Keratinocyte (primary cell): ENCODE measurements at regions not wholly inside any gene's neighbourhood (a gene's known extent, or its start where the extent isn't known, plus 50 kb on each side); places are given as distances from the start of the nearest gene placed in this dataset.

Experiments used
- DNase-seq: peaks from one replicate; pipeline ENCODE4 v3.0.0-alpha.2; 2011; ENCODE audit warnings: low read depth, missing footprints, low spot score
- FAIRE-seq: peaks from 2 replicates; lab custom pipeline; 2011; peaks lifted over from hg19 to GRCh38; lab: Jason Lieb, UNC
- H2AFZ ChIP-seq: 2 replicates; pipeline ENCODE4 v1.6.0; 2012; ENCODE audit warnings: low read length, control low read depth, inconsistent platforms; ENCODE audit not compliant: control insufficient read depth
- H3K27ac ChIP-seq: 2 replicates; pipeline ENCODE4 v1.5.1; 2011; ENCODE audit warnings: low read length; ENCODE audit not compliant: control insufficient read depth, insufficient read depth
- H3K27me3 ChIP-seq: 3 replicates; pipeline ENCODE4 v1.6.0; 2011; ENCODE audit warnings: low read length; ENCODE audit not compliant: control insufficient read depth, insufficient read depth; ENCODE audit errors: extremely low read depth
- H3K36me3 ChIP-seq, 2 experiments: 2 replicates in 1 of 2; 3 replicates in 1 of 2; pipeline ENCODE4 v1.5.1; 2011; ENCODE audit warnings: low read length in 2 of 2, mild to moderate bottlenecking in 1 of 2; ENCODE audit not compliant: control insufficient read depth in 2 of 2, insufficient read depth in 2 of 2; ENCODE audit errors: extremely low read depth in 1 of 2
- H3K4me1 ChIP-seq: 3 replicates; pipeline ENCODE4 v1.5.1; 2011; ENCODE audit warnings: low read length; ENCODE audit not compliant: control insufficient read depth, insufficient read depth; ENCODE audit errors: extremely low read depth
- H3K4me2 ChIP-seq: 3 replicates; pipeline ENCODE4 v1.6.0; 2011; ENCODE audit warnings: low read depth, low read length; ENCODE audit not compliant: control insufficient read depth, insufficient read depth; ENCODE audit errors: extremely low read depth
- H3K4me3 ChIP-seq, 3 experiments: fragments of 200-600 bp in 1 of 3; sonication (generic) in 1 of 3; 2 replicates in 2 of 3; 3 replicates in 1 of 3; pipeline ENCODE4 v1.5.1; 2011 to 2016; ENCODE audit warnings: low read length in 3 of 3, mild to moderate bottlenecking in 3 of 3, control low read depth in 2 of 3, inconsistent platforms in 1 of 3, low read depth in 1 of 3, mixed read lengths in 1 of 3, mixed run types in 1 of 3, moderate library complexity in 1 of 3; ENCODE audit not compliant: control insufficient read depth in 2 of 3, insufficient read depth in 2 of 3; ENCODE audit errors: extremely low read depth in 1 of 3
- H3K79me2 ChIP-seq: 2 replicates; pipeline ENCODE4 v1.6.0; 2012; ENCODE audit warnings: low read length; ENCODE audit not compliant: control insufficient read depth, insufficient read depth
- H3K9ac ChIP-seq: 3 replicates; pipeline ENCODE4 v1.6.0; 2011; ENCODE audit warnings: low read length; ENCODE audit not compliant: control insufficient read depth, insufficient read depth; ENCODE audit errors: extremely low read depth
- H3K9me1 ChIP-seq: 3 replicates; pipeline ENCODE4 v1.6.0; 2011; ENCODE audit warnings: low read length; ENCODE audit not compliant: control insufficient read depth, insufficient read depth; ENCODE audit errors: extremely low read depth
- H3K9me3 ChIP-seq: 2 replicates; pipeline ENCODE4 v1.5.1; 2012; ENCODE audit warnings: low read depth, low read length; ENCODE audit not compliant: control insufficient read depth
- H4K20me1 ChIP-seq: 3 replicates; pipeline ENCODE4 v1.6.0; 2011; ENCODE audit warnings: low read length; ENCODE audit not compliant: control insufficient read depth, insufficient read depth; ENCODE audit errors: extremely low read depth
- CTCF ChIP-seq, 3 experiments: IDR thresholded peaks in 1 of 3; conservative IDR thresholded peaks in 1 of 3; optimal IDR thresholded peaks in 1 of 3; 2 replicates in 2 of 3; 3 replicates in 1 of 3; pipeline versions ENCODE3 to v1.5.1; 2011; ENCODE audit warnings: low read length in 3 of 3, mild to moderate bottlenecking in 3 of 3, moderate library complexity in 2 of 3, control low read depth in 1 of 3, inconsistent platforms in 1 of 3; ENCODE audit not compliant: insufficient read depth in 2 of 3; ENCODE audit errors: extremely low read depth in 1 of 3
- EZH2 ChIP-seq: IDR thresholded peaks from one replicate; pipeline ENCODE4 v1.6.1; 2012; ENCODE audit warnings: inconsistent platforms, mild to moderate bottlenecking, low read length, moderate library complexity
- dilution Hi-C: fragments of 300-500 bp; cut with MboI; formaldehyde crosslinking; loops from one replicate; pipeline ENCODE4 v1.7.0; 2020; ENCODE audit warnings: low sequenced_read_pairs; ENCODE audit not compliant: extremely low pct_ligation_motif_present

- no peaks in the 10 kb centered on the region for H3K27me3 ChIP-seq
- H3K4me1 ChIP-seq = peaks cover 22% of the 10 kb centered on the region
- H3K9ac ChIP-seq = no peak overlapping the region
- DNase-seq (no peak), FAIRE-seq (no peak)
- H3K4me3 ChIP-seq = no peak overlapping the region
- no peaks in the 10 kb centered on the region for H3K79me2 ChIP-seq
- H3K4me2 ChIP-seq = no peak overlapping the region
- TF ChIP-seq EZH2 (no peak), CTCF (optimal IDR thresholded peaks at IDR 0.05 in 1 of 3, IDR thresholded peaks at IDR 0.05 in 1 of 3, conservative IDR thresholded peaks at IDR 0.05 in 1 of 3; ENCODE audit: extremely low read depth in 1 of 3, insufficient read depth in 2 of 3, low read length in 3 of 3) (no peak)
- no peaks in the 10 kb centered on the region for H3K36me3 ChIP-seq
- no peaks in the 10 kb centered on the region for H4K20me1 ChIP-seq
- no peaks in the 10 kb centered on the region for H3K9me3 ChIP-seq
- H3K27ac ChIP-seq = no peak overlapping the region
- H3K9me1 ChIP-seq = no peaks in the 10 kb centered on the region
- H2AFZ ChIP-seq = no peak overlapping the region
- dilution Hi-C loops = no loop called here
Measured at GRCh38 chr12:107417004-107417403, 268.6 kb upstream of the PWP1 start.

GRCh38 chr12:107418981-107419380, 266.6 kb upstream of the PWP1 start:
- dilution Hi-C loops = no loop called here

More at GRCh38 chr12:107418981-107419380, 266.6 kb upstream of the PWP1 start:
- Histone ChIP-seq H3K4me1 (peaks cover 13% of the 10 kb centered on the region), H3K27ac (no peak overlapping the region), H3K36me3 (no peaks in the 10 kb centered on the region), H3K9me1 (no peaks in the 10 kb centered on the region), H3K79me2 (no peaks in the 10 kb centered on the region), H3K27me3 (no peaks in the 10 kb centered on the region), H3K4me3 (no peak overlapping the region), H2AFZ (no peak overlapping the region), H3K9me3 (no peaks in the 10 kb centered on the region), H3K9ac (no peak overlapping the region), H3K4me2 (no peak overlapping the region), H4K20me1 (no peaks in the 10 kb centered on the region)
- no peak for DNase-seq
- no peak for FAIRE-seq
- TF ChIP-seq CTCF (optimal IDR thresholded peaks at IDR 0.05 in 1 of 3, IDR thresholded peaks at IDR 0.05 in 1 of 3, conservative IDR thresholded peaks at IDR 0.05 in 1 of 3; ENCODE audit: extremely low read depth in 1 of 3, insufficient read depth in 2 of 3, low read length in 3 of 3) (no peak), EZH2 (no peak)
